DOHH2 (cell line): ENCODE measurements at regions not wholly inside any gene's neighbourhood (a gene's known extent, or its start where the extent isn't known, plus 50 kb on each side); places are given as distances from the start of the nearest gene placed in this dataset.
"Not testable (repeated sequence)": the region's sequence is repeated elsewhere in the genome, so short reads cannot be mapped to it uniquely, and the experiment has no call there.

Source experiments
- H3F3A ChIP-seq: fragments of 200-600 bp; sonication (generic), shearing (Covaris generic); 2 replicates; pipeline ENCODE4 v1.6.0; 2016; ENCODE audit warnings: antibody characterized with exemption, mild to moderate bottlenecking; ENCODE audit not compliant: control insufficient read depth, insufficient read depth
- H3K27ac ChIP-seq: fragments of 200-600 bp; sonication (generic); 2 replicates; pipeline ENCODE4 v1.5.1; 2014; ENCODE audit warnings: low read depth, mild to moderate bottlenecking, low read length, moderate library complexity
- H3K27me3 ChIP-seq: fragments of 200-600 bp; sonication (generic); 2 replicates; pipeline ENCODE4 v1.6.1; 2014; ENCODE audit warnings: mild to moderate bottlenecking, low read length, mixed read lengths; ENCODE audit not compliant: control insufficient read depth
- H3K36me3 ChIP-seq: fragments of 200-600 bp; sonication (generic); 2 replicates; pipeline ENCODE4 v1.6.1; 2014; ENCODE audit warnings: mild to moderate bottlenecking, low read length, moderate library complexity, mixed read lengths; ENCODE audit not compliant: control insufficient read depth
- H3K4me1 ChIP-seq: fragments of 200-600 bp; sonication (generic); 2 replicates; pipeline ENCODE4 v1.6.1; 2014; ENCODE audit warnings: mild to moderate bottlenecking, low read length, mixed read lengths; ENCODE audit not compliant: control insufficient read depth
- H3K4me2 ChIP-seq: fragments of 200-600 bp; sonication (generic); 2 replicates; pipeline ENCODE4 v1.6.0; 2014; ENCODE audit warnings: mild to moderate bottlenecking, low read length, moderate library complexity
- H3K4me3 ChIP-seq: fragments of 200-600 bp; sonication (generic); 2 replicates; pipeline ENCODE4 v1.5.1; 2014; ENCODE audit warnings: mild to moderate bottlenecking, low read length, mixed read lengths
- H3K79me2 ChIP-seq: fragments of 200-600 bp; sonication (generic); 2 replicates; pipeline ENCODE4 v1.6.1; 2014; ENCODE audit warnings: mild to moderate bottlenecking, low read length, mixed read lengths; ENCODE audit not compliant: control insufficient read depth
- H3K9me2 ChIP-seq: fragments of 200-600 bp; sonication (generic); replicated peaks from 2 replicates; pipeline ENCODE4 v1.6.1; 2014; ENCODE audit warnings: mild to moderate bottlenecking, low read length, mixed read lengths; ENCODE audit not compliant: control insufficient read depth
- H3K9me3 ChIP-seq: fragments of 200-600 bp; sonication (generic); 2 replicates; pipeline ENCODE4 v1.6.1; 2014; ENCODE audit warnings: antibody characterized with exemption, low read length, mixed read lengths; ENCODE audit not compliant: control insufficient read depth, insufficient read depth
- H4K20me1 ChIP-seq: fragments of 200-600 bp; sonication (generic); 2 replicates; pipeline ENCODE4 v1.6.0; 2014; ENCODE audit warnings: low read depth, mild to moderate bottlenecking, antibody characterized with exemption, low read length, moderate library complexity; ENCODE audit not compliant: control insufficient read depth, insufficient read depth

DNA sequence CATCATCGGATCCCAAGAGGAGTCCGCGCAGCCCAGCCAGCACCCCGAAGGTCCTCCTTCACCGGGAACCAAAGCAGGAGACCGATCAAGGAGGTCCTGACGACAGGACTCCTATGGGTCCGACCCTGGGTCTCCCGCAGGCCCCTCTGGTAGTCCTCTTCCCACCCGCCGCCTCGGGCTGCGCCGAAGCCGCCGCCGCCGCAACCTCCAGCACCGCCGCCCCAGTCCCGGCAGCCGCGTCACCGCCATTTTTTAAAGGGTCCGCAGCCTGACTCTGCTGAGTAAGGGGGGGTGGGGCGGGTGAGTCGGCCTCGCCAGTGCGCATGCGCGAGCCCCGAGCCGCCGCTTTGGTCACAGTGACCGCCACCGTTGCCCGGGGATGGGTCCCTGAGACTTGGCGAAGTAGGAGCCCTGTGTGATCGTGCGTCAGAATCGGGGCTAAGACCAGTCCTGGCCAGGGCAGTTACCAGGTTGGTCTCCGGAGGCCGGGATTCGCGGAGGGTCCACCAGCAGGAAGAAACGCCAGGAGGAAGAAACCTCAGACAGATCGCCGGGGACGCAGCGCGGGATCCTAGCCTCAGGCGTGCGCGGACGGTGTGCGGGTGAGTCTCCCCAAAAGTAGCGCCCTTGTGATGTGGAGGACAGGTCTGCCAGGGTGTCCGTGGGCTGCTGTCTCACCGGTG lies 1419.2 kb upstream of the PCDH10 start:
- H3K9me3 ChIP-seq, H3K4me1 ChIP-seq, H3F3A ChIP-seq, H3K9me2 ChIP-seq, H3K27me3 ChIP-seq, H4K20me1 ChIP-seq, H3K79me2 ChIP-seq, H3K27ac ChIP-seq, H3K4me2 ChIP-seq, H3K36me3 ChIP-seq, H3K4me3 ChIP-seq: not testable (repeated sequence)

DNA sequence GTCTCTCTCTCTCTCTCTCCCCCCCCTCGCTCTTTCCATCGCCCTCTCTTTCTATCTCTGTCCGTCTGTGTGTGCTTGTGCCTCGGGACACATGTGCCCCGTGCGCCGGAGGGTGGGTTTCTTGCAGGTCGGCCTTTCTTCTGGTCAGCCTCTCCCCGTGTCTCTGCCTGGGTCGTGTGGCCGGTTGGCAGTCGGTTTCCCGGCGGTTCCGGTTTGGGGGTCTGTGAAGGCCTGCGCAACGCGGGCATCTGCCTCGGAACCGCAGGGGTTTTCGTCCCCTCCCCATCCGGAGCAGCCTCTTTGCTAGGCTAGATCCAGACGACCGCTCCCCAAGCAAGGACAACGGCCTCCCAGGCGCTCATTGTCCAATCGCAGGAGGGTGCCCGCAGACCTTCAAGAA lies 1418.5 kb upstream of the PCDH10 start:
- H3K27me3 ChIP-seq, H3K4me3 ChIP-seq, H3K36me3 ChIP-seq, H4K20me1 ChIP-seq, H3K4me2 ChIP-seq, H3K27ac ChIP-seq, H3K4me1 ChIP-seq, H3K9me3 ChIP-seq, H3K79me2 ChIP-seq, H3K9me2 ChIP-seq, H3F3A ChIP-seq: not testable (repeated sequence)

DNA sequence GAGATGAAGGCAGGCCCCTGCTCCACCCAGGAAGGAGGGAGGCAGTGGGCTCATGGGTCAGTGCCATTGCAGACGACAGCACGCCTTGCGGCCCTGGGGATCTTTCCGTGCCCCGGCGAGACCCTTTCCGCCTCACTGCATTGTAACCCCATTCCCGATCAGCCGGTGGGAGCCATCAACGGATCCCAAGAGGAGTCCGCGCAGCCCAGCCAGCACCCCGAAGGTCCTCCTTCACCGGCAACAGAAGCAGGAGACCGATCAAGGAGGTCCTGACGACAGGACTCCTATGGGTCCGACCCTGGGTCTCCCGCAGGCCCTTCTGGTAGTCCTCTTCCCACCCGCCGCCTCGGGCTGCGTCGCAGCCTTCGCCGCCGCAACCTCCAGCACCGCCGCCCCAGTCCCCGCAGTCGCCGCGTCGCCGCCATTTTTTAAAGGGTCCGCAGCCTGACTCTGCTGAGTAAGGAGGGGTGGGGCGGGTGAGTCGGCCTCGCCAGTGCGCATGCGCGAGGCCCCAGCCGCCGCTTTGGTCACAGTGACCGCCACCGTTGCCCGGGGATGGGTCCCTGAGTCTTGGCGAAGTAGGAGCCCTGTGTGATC lies 1417.0 kb upstream of the PCDH10 start:
- H3K27ac ChIP-seq, H4K20me1 ChIP-seq, H3K4me2 ChIP-seq, H3K4me3 ChIP-seq, H3K9me3 ChIP-seq, H3K27me3 ChIP-seq, H3K79me2 ChIP-seq, H3F3A ChIP-seq, H3K4me1 ChIP-seq, H3K9me2 ChIP-seq, H3K36me3 ChIP-seq: not testable (repeated sequence)

DNA sequence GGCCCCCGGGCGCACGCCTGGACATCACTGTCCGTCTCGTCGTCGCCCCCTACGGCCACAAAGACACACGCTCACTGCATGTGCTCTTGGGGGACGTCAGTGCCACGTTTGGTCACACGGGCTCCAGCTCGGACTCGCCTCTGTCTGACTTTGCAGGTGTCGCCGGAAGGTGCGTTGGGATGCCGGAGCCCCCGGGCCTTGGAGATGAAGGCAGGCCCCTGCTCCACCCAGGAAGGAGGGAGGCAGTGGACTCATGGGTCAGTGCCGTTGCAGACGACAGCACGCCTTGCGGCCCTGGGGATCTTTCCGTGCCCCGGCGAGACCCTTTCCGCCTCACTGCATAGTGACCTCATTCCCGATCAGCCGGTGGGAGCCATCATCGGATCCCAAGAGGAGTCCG lies 1414.8 kb upstream of the PCDH10 start:
- H4K20me1 ChIP-seq, H3K4me3 ChIP-seq, H3K4me2 ChIP-seq, H3K27me3 ChIP-seq, H3K4me1 ChIP-seq, H3K9me3 ChIP-seq, H3K27ac ChIP-seq, H3F3A ChIP-seq, H3K79me2 ChIP-seq, H3K36me3 ChIP-seq, H3K9me2 ChIP-seq: not testable (repeated sequence)

DNA sequence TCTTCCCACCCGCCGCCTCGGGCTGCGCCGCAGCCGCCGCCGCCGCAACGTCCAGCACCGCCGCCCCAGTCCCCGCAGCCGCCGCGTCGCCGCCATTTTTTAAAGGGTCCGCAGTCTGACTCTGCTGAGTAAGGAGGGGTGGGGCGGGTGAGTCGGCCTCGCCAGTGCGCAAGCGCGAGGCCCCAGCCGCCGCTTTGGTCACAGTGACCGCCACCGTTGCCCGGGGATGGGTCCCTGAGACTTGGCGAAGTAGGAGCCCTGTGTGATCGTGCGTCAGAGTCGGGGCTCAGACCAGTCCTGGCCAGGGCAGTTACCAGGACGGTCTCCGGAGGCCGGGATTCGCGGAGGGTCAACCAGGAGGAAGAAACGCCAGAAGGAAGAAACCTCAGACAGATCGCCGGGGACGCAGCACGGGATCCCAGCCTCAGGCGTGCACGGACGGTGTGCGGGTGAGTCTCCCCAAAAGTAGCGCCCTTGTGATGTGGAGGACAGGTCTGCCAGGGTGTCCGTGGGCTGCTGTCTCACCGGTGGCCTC lies 1414.2 kb upstream of the PCDH10 start:
- H3K4me1 ChIP-seq, H3K4me2 ChIP-seq, H3K27ac ChIP-seq, H3K36me3 ChIP-seq, H3K79me2 ChIP-seq, H3K9me3 ChIP-seq, H4K20me1 ChIP-seq, H3K27me3 ChIP-seq, H3K4me3 ChIP-seq, H3F3A ChIP-seq, H3K9me2 ChIP-seq: not testable (repeated sequence)

DNA sequence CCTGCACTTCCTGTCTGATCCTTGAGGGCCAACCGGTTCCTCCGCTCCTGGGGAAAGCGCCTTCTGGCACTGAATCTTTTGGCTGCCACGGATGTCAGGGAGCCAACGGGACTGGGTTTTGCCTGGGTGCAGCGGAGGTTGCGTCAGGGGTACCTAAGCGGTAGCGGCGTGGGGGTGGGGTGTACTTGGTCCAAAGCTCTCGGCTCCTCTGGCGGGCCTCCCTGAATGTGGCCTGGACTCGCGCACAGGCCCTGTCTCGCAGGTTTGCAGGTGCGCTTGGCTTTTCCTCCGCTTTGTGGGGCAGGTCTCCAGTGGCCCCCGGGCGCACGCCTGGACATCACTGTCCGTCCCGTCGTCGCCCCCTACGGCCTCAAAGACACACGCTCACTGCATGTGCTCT lies 1410.1 kb upstream of the PCDH10 start:
- H3K79me2 ChIP-seq, H3K4me1 ChIP-seq, H3K9me3 ChIP-seq, H3K36me3 ChIP-seq, H3K9me2 ChIP-seq, H3K27me3 ChIP-seq, H3K4me2 ChIP-seq, H3K27ac ChIP-seq, H3K4me3 ChIP-seq, H4K20me1 ChIP-seq, H3F3A ChIP-seq: not testable (repeated sequence)

DNA sequence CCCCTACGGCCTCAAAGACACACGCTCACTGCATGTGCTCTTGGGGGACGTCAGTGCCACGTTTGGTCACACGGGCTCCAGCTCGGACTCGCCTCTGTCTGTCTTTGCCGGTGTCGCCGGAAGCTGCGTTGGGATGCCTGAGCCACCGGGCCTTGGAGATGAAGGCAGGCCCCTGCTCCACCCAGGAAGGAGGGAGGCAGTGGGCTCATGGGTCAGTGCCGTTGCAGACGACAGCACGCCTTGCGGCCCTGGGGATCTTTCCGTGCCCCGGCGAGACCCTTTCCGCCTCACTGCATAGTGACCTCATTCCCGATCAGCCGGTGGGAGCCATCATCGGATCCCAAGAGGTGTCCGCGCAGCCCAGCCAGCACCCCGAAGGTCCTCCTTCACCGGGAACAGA lies 1407.3 kb upstream of the PCDH10 start:
- H3K79me2 ChIP-seq, H3K9me3 ChIP-seq, H3F3A ChIP-seq, H3K4me2 ChIP-seq, H3K4me1 ChIP-seq, H3K36me3 ChIP-seq, H3K27me3 ChIP-seq, H3K4me3 ChIP-seq, H3K27ac ChIP-seq, H4K20me1 ChIP-seq, H3K9me2 ChIP-seq: not testable (repeated sequence)

DNA sequence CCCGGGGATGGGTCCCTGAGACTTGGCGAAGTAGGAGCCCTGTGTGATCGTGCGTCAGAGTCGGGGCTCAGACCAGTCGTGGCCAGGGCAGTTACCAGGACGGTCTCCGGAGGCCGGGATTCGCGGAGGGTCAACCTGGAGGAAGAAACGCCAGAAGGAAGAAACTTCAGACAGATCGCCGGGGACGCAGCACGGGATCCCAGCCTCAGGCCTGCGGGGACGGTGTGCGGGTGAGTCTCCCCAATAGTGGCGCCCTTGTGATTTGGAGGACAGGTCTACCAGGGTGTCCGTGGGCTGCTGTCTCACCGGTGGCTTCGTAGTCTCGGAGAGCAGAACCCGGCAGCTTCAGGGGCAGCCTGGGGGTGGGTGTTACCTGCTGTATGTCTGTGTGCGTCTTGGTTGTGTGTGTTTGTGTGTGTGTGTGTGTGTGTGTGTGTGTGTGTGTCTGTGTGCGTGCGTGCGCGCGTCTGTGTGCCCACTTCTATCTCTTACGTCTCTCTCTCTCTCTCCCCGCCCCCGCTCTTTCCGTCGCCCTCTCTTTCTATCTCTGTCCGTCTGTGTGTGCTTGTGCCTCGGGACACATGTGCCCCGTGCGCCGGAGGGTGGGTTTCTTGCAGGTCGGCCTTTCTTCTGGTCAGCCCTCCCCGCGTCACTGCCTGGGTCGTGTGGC lies 1406.4 kb upstream of the PCDH10 start:
- not testable (repeated sequence) for H3K4me3 ChIP-seq, H3K79me2 ChIP-seq, H3K27me3 ChIP-seq, H3K36me3 ChIP-seq, H3K9me2 ChIP-seq, H3K4me1 ChIP-seq, H3K27ac ChIP-seq, H3F3A ChIP-seq, H3K4me2 ChIP-seq, H4K20me1 ChIP-seq, H3K9me3 ChIP-seq
